H9 (cell line): ENCODE measurements at regions not wholly inside any gene's neighbourhood (a gene's known extent, or its start where the extent isn't known, plus 50 kb on each side); places are given as distances from the start of the nearest gene placed in this dataset.

Source experiments
- DNase-seq: peaks from one replicate; pipeline ENCODE4 v3.0.0-alpha.2; 2017
- H2AFZ ChIP-seq: one replicate; pipeline ENCODE4 v1.6.1; 2013; ENCODE audit warnings: mild to moderate bottlenecking, low read length, control low read depth, moderate library complexity
- H2AK5ac ChIP-seq: 2 replicates; pipeline ENCODE4 v1.6.1; 2013; ENCODE audit warnings: low read length, control low read depth, mixed read lengths; ENCODE audit not compliant: insufficient read length
- H2BK120ac ChIP-seq: one replicate; pipeline ENCODE4 v1.6.1; 2013; ENCODE audit warnings: low read depth, mild to moderate bottlenecking, low read length, control low read depth, inconsistent platforms; ENCODE audit not compliant: poor library complexity, severe bottlenecking
- H2BK12ac ChIP-seq: 2 replicates; pipeline ENCODE4 v1.6.1; 2013; ENCODE audit warnings: low read length, control low read depth, mixed read lengths, low read depth; ENCODE audit not compliant: insufficient read length
- H2BK15ac ChIP-seq: 2 replicates; pipeline ENCODE4 v1.6.1; 2013; ENCODE audit warnings: low read depth, low read length, control low read depth
- H2BK20ac ChIP-seq: one replicate; pipeline ENCODE4 v1.6.1; 2013; ENCODE audit warnings: low read depth, mild to moderate bottlenecking, low read length, control low read depth, inconsistent platforms; ENCODE audit not compliant: poor library complexity, severe bottlenecking
- H2BK5ac ChIP-seq: 2 replicates; pipeline ENCODE4 v1.6.1; 2013; ENCODE audit warnings: low read length, control low read depth, mixed read lengths; ENCODE audit not compliant: insufficient read length
- H3K14ac ChIP-seq: 2 replicates; pipeline ENCODE4 v1.6.1; 2013; ENCODE audit warnings: low read length, control low read depth; ENCODE audit not compliant: insufficient read depth
- H3K18ac ChIP-seq: 2 replicates; pipeline ENCODE4 v1.6.1; 2013; ENCODE audit warnings: low read depth, mild to moderate bottlenecking, mixed read lengths, low read length, control low read depth; ENCODE audit not compliant: insufficient read length
- H3K23ac ChIP-seq: 2 replicates; pipeline ENCODE4 v1.6.1; 2013; ENCODE audit warnings: low read length, control low read depth, mixed read lengths, low read depth; ENCODE audit not compliant: insufficient read length
- H3K23me2 ChIP-seq: 2 replicates; pipeline ENCODE4 v1.6.1; 2013; ENCODE audit warnings: low read depth, mild to moderate bottlenecking, mixed read lengths, low read length, control low read depth; ENCODE audit not compliant: insufficient read length, poor library complexity, severe bottlenecking
- H3K27ac ChIP-seq: 2 replicates; pipeline ENCODE4 v1.5.1; 2013; ENCODE audit warnings: low read length, control low read depth, mixed read lengths, low read depth; ENCODE audit not compliant: insufficient read length
- H3K27me3 ChIP-seq: 2 replicates; pipeline ENCODE4 v1.6.1; 2013; ENCODE audit warnings: low read length, control low read depth, inconsistent platforms; ENCODE audit not compliant: insufficient read depth
- H3K4ac ChIP-seq: 2 replicates; pipeline ENCODE4 v1.6.1; 2013; ENCODE audit warnings: low read depth, mild to moderate bottlenecking, control low read depth, inconsistent platforms, low read length, moderate library complexity
- H3K4me1 ChIP-seq: 2 replicates; pipeline ENCODE4 v1.6.1; 2013; ENCODE audit warnings: low read length, control low read depth, inconsistent platforms; ENCODE audit not compliant: insufficient read depth
- H3K4me2 ChIP-seq: 2 replicates; pipeline ENCODE4 v1.6.1; 2013; ENCODE audit warnings: low read length, control low read depth, mixed read lengths; ENCODE audit not compliant: insufficient read length, insufficient read depth
- H3K56ac ChIP-seq: 2 replicates; pipeline ENCODE4 v1.6.1; 2013; ENCODE audit warnings: low read depth, mild to moderate bottlenecking, mixed read lengths, low read length, control low read depth; ENCODE audit not compliant: insufficient read length
- H3K79me1 ChIP-seq: 2 replicates; pipeline ENCODE4 v1.6.1; 2013; ENCODE audit warnings: low read depth, mild to moderate bottlenecking, moderate library complexity, low read length, control low read depth, inconsistent platforms; ENCODE audit not compliant: insufficient read depth, poor library complexity, severe bottlenecking
- H3K79me2 ChIP-seq: 2 replicates; pipeline ENCODE4 v1.6.1; 2013; ENCODE audit warnings: low read length, control low read depth, inconsistent platforms; ENCODE audit not compliant: insufficient read depth
- H3K9ac ChIP-seq: 2 replicates; pipeline ENCODE4 v1.6.1; 2013; ENCODE audit warnings: low read length, control low read depth, mixed read lengths; ENCODE audit not compliant: insufficient read length; ENCODE audit errors: extremely low read depth
- H3K9me3 ChIP-seq: one replicate; pipeline ENCODE4 v1.6.1; 2013; ENCODE audit warnings: low read depth, low read length, inconsistent platforms; ENCODE audit not compliant: control insufficient read depth
- H3T11ph ChIP-seq: one replicate; pipeline ENCODE4 v1.6.1; 2013; ENCODE audit warnings: mild to moderate bottlenecking, low read length, control low read depth, inconsistent platforms
- H4K20me1 ChIP-seq: one replicate; pipeline ENCODE4 v1.6.1; 2013; ENCODE audit not compliant: control insufficient read depth, insufficient read length, insufficient read depth
- H4K5ac ChIP-seq: 2 replicates; pipeline ENCODE4 v1.6.1; 2013; ENCODE audit warnings: low read depth, mild to moderate bottlenecking, mixed read lengths, low read length, control low read depth; ENCODE audit not compliant: insufficient read length
- H4K8ac ChIP-seq: replicated peaks from 2 replicates; pipeline ENCODE4 v1.6.1; 2013; ENCODE audit warnings: low read length, control low read depth, mixed read lengths, low read depth; ENCODE audit not compliant: insufficient read length
- H4K91ac ChIP-seq: 2 replicates; pipeline ENCODE4 v1.6.1; 2013; ENCODE audit warnings: low read depth, mild to moderate bottlenecking, moderate library complexity, mixed read lengths, low read length, control low read depth; ENCODE audit not compliant: insufficient read length
- H3K27ac Mint-ChIP-seq, 3 experiments: 2 replicates in 2 of 3; 3 replicates in 1 of 3; pipeline ENCODE4 v1.8.0; 2020 to 2021; ENCODE audit warnings: mixed read lengths in 3 of 3, mild to moderate bottlenecking in 1 of 3, moderate library complexity in 1 of 3
- H3K27me3 Mint-ChIP-seq: 2 replicates; pipeline ENCODE4 v1.8.0; 2021; ENCODE audit warnings: low read depth, mild to moderate bottlenecking, moderate library complexity, mixed read lengths
- H3K36me3 Mint-ChIP-seq, 3 experiments: 2 replicates in 2 of 3; 3 replicates in 1 of 3; pipeline ENCODE4 v1.8.0; 2020 to 2021; ENCODE audit warnings: low read depth in 3 of 3, mixed read lengths in 3 of 3; ENCODE audit not compliant: insufficient read depth in 1 of 3
- H3K4me1 Mint-ChIP-seq, 2 experiments: 2 replicates each; pipeline ENCODE4 v1.8.0; 2020; ENCODE audit warnings: mixed read lengths in 2 of 2
- H3K4me3 Mint-ChIP-seq, 2 experiments: 2 replicates in 1 of 2; 3 replicates in 1 of 2; pipeline ENCODE4 v1.8.0; 2020 to 2021; ENCODE audit warnings: mild to moderate bottlenecking in 2 of 2, mixed read lengths in 2 of 2, moderate library complexity in 1 of 2
- H3K9me3 Mint-ChIP-seq, 2 experiments: 2 replicates in 1 of 2; 3 replicates in 1 of 2; pipeline ENCODE4 v1.8.0; 2020; ENCODE audit warnings: mild to moderate bottlenecking in 2 of 2, mixed read lengths in 2 of 2, moderate library complexity in 1 of 2
- WGBS: extraction: QIAGEN DNeasy Blood & Tissue Kit; methylation state at CpG from one replicate; pipeline ENCODE4 v1.1.7; 2013; ENCODE audit warnings: missing lambda C conversion rate, low lambda C conversion rate, mixed read lengths; ENCODE audit not compliant: insufficient read length; ENCODE audit errors: extremely low coverage; 5-methylcytosine and 5-hydroxymethylcytosine counted together
- TF ChIP-seq, protein P1 (sequence below): fragments of 200-600 bp; sonication (generic); conservative IDR thresholded peaks from 3 replicates; pipeline ENCODE4 v1.8.0; 2021; ENCODE audit warnings: antibody characterized with exemption, mild to moderate bottlenecking

DNA sequence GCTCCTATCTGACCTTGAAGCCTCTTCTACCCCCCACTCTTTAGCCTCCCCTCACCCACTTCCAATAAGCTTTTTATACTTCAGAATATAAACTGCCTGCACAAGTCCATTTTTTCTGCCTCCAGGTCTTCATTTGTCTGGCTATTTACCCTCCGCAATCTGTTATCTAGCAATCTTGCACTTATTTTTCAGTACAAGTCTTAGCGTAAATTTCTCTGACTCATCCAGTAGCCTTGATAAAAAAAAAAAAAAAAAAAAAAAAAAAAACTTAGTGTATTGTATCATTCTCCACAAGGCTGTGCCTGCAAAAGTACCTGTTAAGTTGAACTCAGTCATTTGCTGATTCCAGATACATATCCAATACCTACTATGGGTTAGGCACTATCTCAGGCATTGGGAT lies 219.5 kb upstream of the DKK2 start:
- Mint-ChIP-seq H3K27ac (no peak overlapping the region), H3K4me3 (no peak overlapping the region), H3K36me3 (no peaks in the 10 kb centered on the region), H3K9me3 (no peaks in the 10 kb centered on the region), H3K4me1 (peaks cover 5 to 9% of the 10 kb centered on the region in 2 experiments), H3K27me3 (no peaks in the 10 kb centered on the region)
- Histone ChIP-seq H3T11ph (no peak overlapping the region), H3K9me3 (no peaks in the 10 kb centered on the region), H3K4me2 (no peak overlapping the region), H3K79me1 (no peaks in the 10 kb centered on the region), H4K20me1 (no peaks in the 10 kb centered on the region), H3K14ac (no peak overlapping the region), H3K18ac (no peak overlapping the region), H3K23me2 (no peaks in the 10 kb centered on the region), H3K4me1 (no peaks in the 10 kb centered on the region), H2AFZ (no peak overlapping the region), H4K5ac (no peak overlapping the region), H3K56ac (no peak overlapping the region), H2BK5ac (no peak overlapping the region), H3K23ac (no peak overlapping the region), H4K8ac (no peak overlapping the region), H3K27ac (no peak overlapping the region), H3K9ac (no peak overlapping the region), H4K91ac (no peak overlapping the region), H2BK120ac (no peak overlapping the region), H3K79me2 (no peaks in the 10 kb centered on the region), H2BK20ac (no peak overlapping the region), H2AK5ac (no peak overlapping the region), H2BK15ac (no peak overlapping the region), H3K27me3 (no peaks in the 10 kb centered on the region), H3K4ac (no peak overlapping the region), H2BK12ac (no peak overlapping the region)
- WGBS = no CpG with 5 or more reads among the region's 2 CpGs
- DNase-seq = no peak
- TF ChIP-seq, protein P1, sequence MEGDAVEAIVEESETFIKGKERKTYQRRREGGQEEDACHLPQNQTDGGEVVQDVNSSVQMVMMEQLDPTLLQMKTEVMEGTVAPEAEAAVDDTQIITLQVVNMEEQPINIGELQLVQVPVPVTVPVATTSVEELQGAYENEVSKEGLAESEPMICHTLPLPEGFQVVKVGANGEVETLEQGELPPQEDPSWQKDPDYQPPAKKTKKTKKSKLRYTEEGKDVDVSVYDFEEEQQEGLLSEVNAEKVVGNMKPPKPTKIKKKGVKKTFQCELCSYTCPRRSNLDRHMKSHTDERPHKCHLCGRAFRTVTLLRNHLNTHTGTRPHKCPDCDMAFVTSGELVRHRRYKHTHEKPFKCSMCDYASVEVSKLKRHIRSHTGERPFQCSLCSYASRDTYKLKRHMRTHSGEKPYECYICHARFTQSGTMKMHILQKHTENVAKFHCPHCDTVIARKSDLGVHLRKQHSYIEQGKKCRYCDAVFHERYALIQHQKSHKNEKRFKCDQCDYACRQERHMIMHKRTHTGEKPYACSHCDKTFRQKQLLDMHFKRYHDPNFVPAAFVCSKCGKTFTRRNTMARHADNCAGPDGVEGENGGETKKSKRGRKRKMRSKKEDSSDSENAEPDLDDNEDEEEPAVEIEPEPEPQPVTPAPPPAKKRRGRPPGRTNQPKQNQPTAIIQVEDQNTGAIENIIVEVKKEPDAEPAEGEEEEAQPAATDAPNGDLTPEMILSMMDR = no peak
